IMR-90 (cell line): ENCODE measurements at regions not wholly inside any gene's neighbourhood (a gene's known extent, or its start where the extent isn't known, plus 50 kb on each side); places are given as distances from the start of the nearest gene placed in this dataset.

Experiments
- ATAC-seq: fragments of 200-7000 bp; cut with Tn5 transposase; 2 replicates; pipeline ENCODE4 v1.9.1; 2020; ENCODE audit warnings: low read depth, mild to moderate bottlenecking, moderate library complexity
- BruUV-seq: library from RNA; stranded (reverse); fragments of 400-500 nt; replicated peaks from 2 replicates; lab custom pipeline; 2021; lab: Mats Ljungman, UMichigan
- CTCF ChIA-PET: fragments of 300-600 bp; formaldehyde crosslinking; extraction: SDS; loops from one replicate; lab custom pipeline; 2021; ENCODE audit warnings: antibody characterized with exemption; lab: Yijun Ruan, JAX
- POLR2A ChIA-PET: fragments of 300-600 bp; sonication (Branson Sonifier 250); formaldehyde crosslinking; loops from one replicate; lab custom pipeline; 2022; ENCODE audit warnings: antibody characterized with exemption; ENCODE audit not compliant: unreplicated experiment; lab: Charles Lee
- DNase-seq: peaks from one replicate; pipeline ENCODE4 v3.0.0; 2013
- H2AFZ ChIP-seq: replicated peaks from 2 replicates; pipeline ENCODE3; 2013; ENCODE audit warnings: low read length, mild to moderate bottlenecking; ENCODE audit not compliant: poor library complexity
- H2AK5ac ChIP-seq: 2 replicates; pipeline ENCODE4 v1.6.1; 2013; ENCODE audit warnings: low read depth, low read length, inconsistent platforms
- H2AK9ac ChIP-seq: replicated peaks from 2 replicates; pipeline ENCODE3; 2013; ENCODE audit warnings: mild to moderate bottlenecking, low read depth, low read length, moderate library complexity; ENCODE audit not compliant: poor library complexity
- H2BK120ac ChIP-seq: 2 replicates; pipeline ENCODE4 v1.6.1; 2013; ENCODE audit warnings: low read depth, low read length, inconsistent platforms
- H2BK15ac ChIP-seq: 3 replicates; pipeline ENCODE4 v1.6.1; 2013; ENCODE audit warnings: low read depth, low read length, inconsistent platforms
- H2BK20ac ChIP-seq: 2 replicates; pipeline ENCODE4 v1.6.1; 2013; ENCODE audit warnings: low read depth, mild to moderate bottlenecking, inconsistent platforms, low read length, moderate library complexity
- H2BK5ac ChIP-seq: 2 replicates; pipeline ENCODE4 v1.6.1; 2013; ENCODE audit warnings: mild to moderate bottlenecking, low read depth, low read length, inconsistent platforms; ENCODE audit not compliant: poor library complexity, severe bottlenecking
- H3K14ac ChIP-seq: replicated peaks from 2 replicates; pipeline ENCODE4 v1.6.1; 2013; ENCODE audit warnings: low read depth, low read length, inconsistent platforms
- H3K18ac ChIP-seq: 2 replicates; pipeline ENCODE4 v1.6.1; 2013; ENCODE audit warnings: low read depth, low read length, control low read depth
- H3K23ac ChIP-seq: 2 replicates; pipeline ENCODE4 v1.6.1; 2013; ENCODE audit warnings: low read depth, low read length, inconsistent platforms
- H3K27ac ChIP-seq: 2 replicates; pipeline ENCODE4 v1.5.1; 2013; ENCODE audit warnings: mild to moderate bottlenecking, control low read depth, low read length; ENCODE audit not compliant: insufficient read depth
- H3K27me3 ChIP-seq: 2 replicates; pipeline ENCODE4 v1.6.1; 2013; ENCODE audit warnings: low read length; ENCODE audit not compliant: control insufficient read depth, insufficient read depth
- H3K36me3 ChIP-seq: 2 replicates; pipeline ENCODE4 v1.6.1; 2013; ENCODE audit warnings: low read length, mixed read lengths; ENCODE audit not compliant: control insufficient read depth, insufficient read depth
- H3K4ac ChIP-seq: 2 replicates; pipeline ENCODE4 v1.6.1; 2013; ENCODE audit warnings: low read depth, low read length, inconsistent platforms
- H3K4me1 ChIP-seq: 2 replicates; pipeline ENCODE4 v1.6.1; 2013; ENCODE audit warnings: low read length, mixed read lengths; ENCODE audit not compliant: control insufficient read depth, insufficient read depth
- H3K4me2 ChIP-seq: 2 replicates; pipeline ENCODE4 v1.6.1; 2013; ENCODE audit warnings: low read depth, mild to moderate bottlenecking, control low read depth, low read length, moderate library complexity
- H3K4me3 ChIP-seq: 2 replicates; pipeline ENCODE4 v1.5.1; 2013; ENCODE audit warnings: low read depth, mild to moderate bottlenecking, control low read depth, low read length, moderate library complexity; ENCODE audit not compliant: insufficient read depth
- H3K56ac ChIP-seq: 2 replicates; pipeline ENCODE4 v1.6.1; 2013; ENCODE audit warnings: low read length, inconsistent platforms; ENCODE audit not compliant: insufficient read depth; ENCODE audit errors: extremely low read depth
- H3K79me1 ChIP-seq, 2 experiments: 2 replicates each; pipeline ENCODE4 v1.6.1; 2013; ENCODE audit warnings: low read length in 2 of 2, inconsistent platforms in 1 of 2, low read depth in 1 of 2
- H3K9ac ChIP-seq: 2 replicates; pipeline ENCODE4 v1.6.1; 2013; ENCODE audit warnings: low read depth, low read length, control low read depth
- H3K9me1 ChIP-seq: 2 replicates; pipeline ENCODE4 v1.6.1; 2013; ENCODE audit warnings: low read length, inconsistent platforms; ENCODE audit not compliant: insufficient read depth
- H3K9me3 ChIP-seq: 2 replicates; pipeline ENCODE4 v1.6.1; 2013; ENCODE audit warnings: low read length; ENCODE audit not compliant: control insufficient read depth, insufficient read depth
- H4K20me1 ChIP-seq: 2 replicates; pipeline ENCODE4 v1.6.1; 2013; ENCODE audit warnings: low read length, inconsistent platforms; ENCODE audit not compliant: insufficient read depth
- H4K5ac ChIP-seq: 2 replicates; pipeline ENCODE4 v1.6.1; 2013; ENCODE audit warnings: mild to moderate bottlenecking, low read depth, low read length, control low read depth
- H4K8ac ChIP-seq, 2 experiments: 2 replicates each; pipeline ENCODE4 v1.6.1; 2013; ENCODE audit warnings: low read depth in 2 of 2, low read length in 2 of 2, control low read depth in 1 of 2, inconsistent platforms in 1 of 2
- H4K91ac ChIP-seq: 2 replicates; pipeline ENCODE4 v1.6.1; 2013; ENCODE audit warnings: low read depth, low read length, inconsistent platforms; ENCODE audit not compliant: insufficient read depth
- BHLHE40 ChIP-seq: fragments of 150-350 bp; IDR thresholded peaks from 2 replicates; pipeline ENCODE4 v1.6.1; 2016; ENCODE audit warnings: mild to moderate bottlenecking, low read depth, low read length
- FOS ChIP-seq: fragments of 150-350 bp; IDR thresholded peaks from 2 replicates; pipeline ENCODE4 v1.6.1; 2016; ENCODE audit warnings: low read depth, low read length
- MXI1 ChIP-seq: IDR thresholded peaks from 2 replicates; pipeline ENCODE4 v1.6.1; 2012; ENCODE audit warnings: low read depth, mild to moderate bottlenecking, low read length, moderate library complexity, borderline replicate concordance
- POLR2A ChIP-seq: IDR thresholded peaks from 2 replicates; pipeline ENCODE4 v1.6.1; 2012; ENCODE audit warnings: mild to moderate bottlenecking, low read depth, low read length
- RAD21 ChIP-seq: IDR thresholded peaks from 2 replicates; pipeline ENCODE4 v1.6.1; 2012; ENCODE audit warnings: low read length, improper control_type of control experiment
- SMC3 ChIP-seq: fragments of 150-350 bp; IDR thresholded peaks from 2 replicates; pipeline ENCODE4 v1.6.1; 2016; ENCODE audit warnings: low read depth, mild to moderate bottlenecking, antibody characterized with exemption, low read length, moderate library complexity
- WGBS, 2 experiments: methylation state at CpG; one replicate each; pipeline versions ENCODE4 v1.1.5 to v1.1.7; 2013; ENCODE audit warnings: missing lambda C conversion rate in 2 of 2; ENCODE audit not compliant: insufficient read length in 1 of 2; ENCODE audit errors: extremely low coverage in 2 of 2; 5-methylcytosine and 5-hydroxymethylcytosine counted together
- dilution Hi-C: fragments of 300-500 bp; cut with HindIII; formaldehyde crosslinking; loops from one replicate; pipeline ENCODE4 v1.14.3; 2018; ENCODE audit warnings: low sequenced_read_pairs; ENCODE audit not compliant: unreplicated experiment
- in situ Hi-C: fragments of 300-500 bp; cut with MboI; formaldehyde crosslinking; loops from 3 replicates; pipeline ENCODE4 v1.14.3; 2019; ENCODE audit warnings: low sequenced_read_pairs, inconsistent platforms, mixed read lengths
- intact Hi-C: fragments of 100-400 bp; cut with micrococcal nuclease; formaldehyde crosslinking; loops from 2 replicates; pipeline ENCODE4 v1.10.0; 2022

DNA sequence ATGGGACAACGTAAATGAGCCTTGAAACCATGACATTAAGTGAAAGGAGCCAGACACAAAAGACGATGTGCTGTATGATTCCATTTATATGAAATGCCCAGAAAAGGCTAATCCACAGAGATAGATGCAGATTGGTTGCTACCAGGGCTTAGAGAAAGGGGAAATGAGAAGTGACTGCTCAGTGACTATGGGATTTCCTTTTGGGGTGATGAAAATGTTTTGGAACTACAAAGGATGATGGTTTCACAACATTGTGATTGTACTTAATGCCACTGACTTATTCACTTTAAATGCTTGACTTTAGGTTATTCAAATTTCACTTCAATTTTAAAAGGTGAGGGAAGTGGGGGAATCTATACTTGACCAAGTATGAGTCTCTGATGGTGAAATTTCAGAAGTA lies 414.3 kb downstream of the SETD4 start:
- H2BK15ac ChIP-seq, result no peak overlapping the region

More for the DNA sequence above, 414.3 kb downstream of the SETD4 start:
- Histone ChIP-seq H3K14ac (no peak overlapping the region), H3K9me3 (no peaks in the 10 kb centered on the region), H2AK9ac (no peak overlapping the region), H3K9ac (no peak overlapping the region), H4K20me1 (no peaks in the 10 kb centered on the region), H3K4me2 (no peak overlapping the region), H4K91ac (no peak overlapping the region), H3K4me1 (peaks cover 14% of the 10 kb centered on the region), H3K23ac (no peak overlapping the region), H3K4me3 (no peak overlapping the region), H3K4ac (no peak overlapping the region), H3K18ac (no peak overlapping the region), H2BK20ac (no peak overlapping the region), H3K9me1 (peaks cover 7% of the 10 kb centered on the region), H2BK5ac (no peak overlapping the region), H4K5ac (no peak overlapping the region), H2BK120ac (no peak overlapping the region), H3K79me1 (no peaks in the 10 kb centered on the region), H2AFZ (no peak overlapping the region), H3K36me3 (no peaks in the 10 kb centered on the region), H3K27me3 (no peaks in the 10 kb centered on the region), H2AK5ac (no peak overlapping the region), H4K8ac (no peak overlapping the region), H3K27ac (no peak overlapping the region), H3K56ac (no peak overlapping the region)
- in situ Hi-C loops (no loop called here), intact Hi-C loops (loop anchor here (10.0 kb wide), 1 partner anchor 901 kb away; no protein-coding TSS in a partner anchor), dilution Hi-C loops (no loop called here)
- no peak for ATAC-seq
- ChIA-PET CTCF (no interaction called here), POLR2A (no interaction called here)
- 88% methylated on average over 2 of the region's 2 CpGs; no CpG with 5 or more reads in 1 of the 2 experiments for WGBS, 2 experiments
- DNase-seq, result no peak
- BruUV-seq, result no TSS peak
- TF ChIP-seq SMC3 (no peak), FOS (no peak), BHLHE40 (no peak), RAD21 (no peak), MXI1 (no peak), POLR2A (no peak)
